Suprapubic skin (tissue), 4 donors: ENCODE measurements at regions not wholly inside any gene's neighbourhood (a gene's known extent, or its start where the extent isn't known, plus 50 kb on each side); places are given as distances from the start of the nearest gene placed in this dataset.

ENCODE experiments used
- DNase-seq, 2 donors: peaks; one replicate each; pipeline ENCODE4 v3.0.0-alpha.2; 2019; ENCODE audit warnings: low spot score in 2 of 2
- H3K27ac ChIP-seq: fragments of 200-600 bp; sonication (generic); one replicate; pipeline ENCODE4 v1.5.1; 2019
- H3K27me3 ChIP-seq: fragments of 200-600 bp; sonication (generic); one replicate; pipeline ENCODE4 v1.5.1; 2019
- H3K36me3 ChIP-seq: fragments of 200-600 bp; sonication (generic); one replicate; pipeline ENCODE4 v1.5.1; 2019
- H3K4me1 ChIP-seq: fragments of 200-600 bp; sonication (generic); one replicate; pipeline ENCODE4 v1.5.1; 2019
- H3K4me3 ChIP-seq: fragments of 200-600 bp; sonication (generic); one replicate; pipeline ENCODE4 v1.5.1; 2019; ENCODE audit warnings: mild to moderate bottlenecking
- H3K9me3 ChIP-seq: fragments of 200-600 bp; sonication (generic); one replicate; pipeline ENCODE4 v1.5.1; 2019
- EP300 ChIP-seq: sonication (generic); formaldehyde crosslinking; IDR thresholded peaks from one replicate; pipeline ENCODE4 v1.6.1; 2017; ENCODE audit warnings: antibody characterized with exemption
- POLR2A ChIP-seq, 2 donors: fragments of 450-650 bp; IDR thresholded peaks; one replicate each; pipeline ENCODE4 v1.6.1; 2017; ENCODE audit warnings: antibody characterized with exemption in 2 of 2, mild to moderate bottlenecking in 2 of 2, moderate library complexity in 2 of 2
- POLR2AphosphoS5 ChIP-seq, 3 donors: sonication (generic); formaldehyde crosslinking; IDR thresholded peaks; one replicate each; pipeline ENCODE4 v1.6.1; 2017; ENCODE audit warnings: antibody characterized with exemption in 3 of 3
- WGBS: methylation state at CpG from one replicate; pipeline ENCODE4 v1.1.5; 2018; 5-methylcytosine and 5-hydroxymethylcytosine counted together
- TF ChIP-seq, protein P1 (sequence below), 2 donors: fragments of 200-600 bp in 1 of 2; fragments of 450-650 bp in 1 of 2; sonication (generic) in 1 of 2; IDR thresholded peaks; one replicate each; pipeline ENCODE4 v1.5.1; 2016 to 2019; ENCODE audit warnings: antibody characterized with exemption in 2 of 2, mild to moderate bottlenecking in 1 of 2, moderate library complexity in 1 of 2

DNA sequence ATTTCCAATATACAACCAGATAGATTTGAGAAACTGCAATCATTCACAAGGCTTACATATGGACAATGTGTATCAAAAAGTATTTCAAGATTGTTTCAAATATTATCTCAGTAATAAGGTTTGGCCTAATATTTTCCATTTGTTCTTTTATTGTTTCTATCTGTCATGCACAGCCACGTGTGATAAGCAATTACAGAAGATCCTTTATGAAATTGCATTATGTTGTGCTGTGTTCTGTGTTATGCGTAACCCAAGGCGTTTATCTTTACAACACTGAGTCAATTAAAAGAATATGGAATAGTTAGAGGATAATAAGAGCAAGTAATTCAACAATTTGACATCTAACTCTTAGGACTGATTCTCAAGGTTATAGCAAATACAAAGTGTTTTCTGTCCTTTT, 1009.3 kb upstream of the PRMT6 start:
- TF ChIP-seq POLR2A (IDR thresholded peaks at IDR 0.05): no peak
- TF ChIP-seq POLR2AphosphoS5 (IDR thresholded peaks at IDR 0.05): no peak
- TF ChIP-seq EP300: no peak
- TF ChIP-seq, protein P1, sequence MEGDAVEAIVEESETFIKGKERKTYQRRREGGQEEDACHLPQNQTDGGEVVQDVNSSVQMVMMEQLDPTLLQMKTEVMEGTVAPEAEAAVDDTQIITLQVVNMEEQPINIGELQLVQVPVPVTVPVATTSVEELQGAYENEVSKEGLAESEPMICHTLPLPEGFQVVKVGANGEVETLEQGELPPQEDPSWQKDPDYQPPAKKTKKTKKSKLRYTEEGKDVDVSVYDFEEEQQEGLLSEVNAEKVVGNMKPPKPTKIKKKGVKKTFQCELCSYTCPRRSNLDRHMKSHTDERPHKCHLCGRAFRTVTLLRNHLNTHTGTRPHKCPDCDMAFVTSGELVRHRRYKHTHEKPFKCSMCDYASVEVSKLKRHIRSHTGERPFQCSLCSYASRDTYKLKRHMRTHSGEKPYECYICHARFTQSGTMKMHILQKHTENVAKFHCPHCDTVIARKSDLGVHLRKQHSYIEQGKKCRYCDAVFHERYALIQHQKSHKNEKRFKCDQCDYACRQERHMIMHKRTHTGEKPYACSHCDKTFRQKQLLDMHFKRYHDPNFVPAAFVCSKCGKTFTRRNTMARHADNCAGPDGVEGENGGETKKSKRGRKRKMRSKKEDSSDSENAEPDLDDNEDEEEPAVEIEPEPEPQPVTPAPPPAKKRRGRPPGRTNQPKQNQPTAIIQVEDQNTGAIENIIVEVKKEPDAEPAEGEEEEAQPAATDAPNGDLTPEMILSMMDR (IDR thresholded peaks at IDR 0.05): no peak
- Histone ChIP-seq H3K36me3 (no peaks in the 10 kb centered on the region), H3K27me3 (no peaks in the 10 kb centered on the region), H3K4me1 (no peaks in the 10 kb centered on the region), H3K27ac (no peak overlapping the region), H3K9me3 (no peaks in the 10 kb centered on the region), H3K4me3 (no peak overlapping the region)
- DNase-seq: no peak
- WGBS: 54% methylated on average over 3 of the region's 3 CpGs

DNA sequence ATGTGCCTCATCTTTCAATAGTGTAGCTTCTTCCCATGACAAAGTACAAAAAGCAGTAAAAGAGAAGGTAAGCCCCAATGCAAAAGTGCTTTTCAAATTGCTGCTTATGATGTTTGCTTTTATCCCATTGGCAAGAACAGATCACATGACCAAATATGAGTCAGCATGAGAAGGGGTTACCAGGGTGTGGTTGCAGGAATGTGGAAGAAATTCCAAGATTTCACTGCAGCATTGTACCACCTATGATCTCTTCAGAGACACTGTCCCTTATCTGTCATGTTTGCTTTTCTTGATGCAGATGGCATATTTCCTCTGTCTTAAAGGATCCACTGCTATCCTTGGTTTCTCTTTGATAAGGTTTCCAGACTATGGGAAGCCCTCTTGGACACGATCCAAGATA, 1006.9 kb upstream of the PRMT6 start:
- no peaks in the 10 kb centered on the region for H3K36me3 ChIP-seq
- no peak for DNase-seq
- no peak overlapping the region for H3K27ac ChIP-seq
- H3K4me1 ChIP-seq: no peaks in the 10 kb centered on the region
- TF ChIP-seq POLR2A (IDR thresholded peaks at IDR 0.05) (no peak), POLR2AphosphoS5 (IDR thresholded peaks at IDR 0.05) (no peak), EP300 (no peak)
- TF ChIP-seq, protein P1 (IDR thresholded peaks at IDR 0.05): no peak
- H3K4me3 ChIP-seq: no peak overlapping the region
- 8% methylated on average over 1 of the region's 1 CpG for WGBS
- no peaks in the 10 kb centered on the region for H3K27me3 ChIP-seq
- no peaks in the 10 kb centered on the region for H3K9me3 ChIP-seq

DNA sequence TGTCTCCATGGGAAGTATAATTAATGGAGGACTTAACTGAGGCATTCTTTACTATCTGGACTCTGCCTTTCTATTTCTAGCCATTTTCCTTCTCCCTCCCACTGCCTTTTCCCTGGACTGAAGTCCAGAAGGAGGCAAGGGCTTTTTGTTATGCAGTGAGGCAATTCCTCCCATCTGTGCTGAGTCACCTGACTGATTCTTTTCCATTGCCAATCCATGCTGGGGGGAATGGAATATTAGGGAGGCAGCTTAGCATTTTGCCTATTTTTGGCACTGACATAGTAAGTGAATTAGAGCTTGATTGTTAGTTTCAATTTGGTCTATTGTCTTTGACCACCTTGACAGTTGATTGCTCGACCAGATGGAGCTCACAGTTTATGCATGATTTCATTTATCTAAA, 1000.6 kb upstream of the PRMT6 start:
- TF ChIP-seq POLR2AphosphoS5 (IDR thresholded peaks at IDR 0.05) (no peak), POLR2A (IDR thresholded peaks at IDR 0.05) (no peak), EP300 (no peak)
- TF ChIP-seq, protein P1 (IDR thresholded peaks at IDR 0.05): no peak
- Histone ChIP-seq H3K36me3 (no peaks in the 10 kb centered on the region), H3K27me3 (no peaks in the 10 kb centered on the region), H3K4me3 (no peak overlapping the region), H3K27ac (no peak overlapping the region), H3K9me3 (no peaks in the 10 kb centered on the region), H3K4me1 (no peaks in the 10 kb centered on the region)
- no peak for DNase-seq
- WGBS: 62% methylated on average over 1 of the region's 1 CpG

DNA sequence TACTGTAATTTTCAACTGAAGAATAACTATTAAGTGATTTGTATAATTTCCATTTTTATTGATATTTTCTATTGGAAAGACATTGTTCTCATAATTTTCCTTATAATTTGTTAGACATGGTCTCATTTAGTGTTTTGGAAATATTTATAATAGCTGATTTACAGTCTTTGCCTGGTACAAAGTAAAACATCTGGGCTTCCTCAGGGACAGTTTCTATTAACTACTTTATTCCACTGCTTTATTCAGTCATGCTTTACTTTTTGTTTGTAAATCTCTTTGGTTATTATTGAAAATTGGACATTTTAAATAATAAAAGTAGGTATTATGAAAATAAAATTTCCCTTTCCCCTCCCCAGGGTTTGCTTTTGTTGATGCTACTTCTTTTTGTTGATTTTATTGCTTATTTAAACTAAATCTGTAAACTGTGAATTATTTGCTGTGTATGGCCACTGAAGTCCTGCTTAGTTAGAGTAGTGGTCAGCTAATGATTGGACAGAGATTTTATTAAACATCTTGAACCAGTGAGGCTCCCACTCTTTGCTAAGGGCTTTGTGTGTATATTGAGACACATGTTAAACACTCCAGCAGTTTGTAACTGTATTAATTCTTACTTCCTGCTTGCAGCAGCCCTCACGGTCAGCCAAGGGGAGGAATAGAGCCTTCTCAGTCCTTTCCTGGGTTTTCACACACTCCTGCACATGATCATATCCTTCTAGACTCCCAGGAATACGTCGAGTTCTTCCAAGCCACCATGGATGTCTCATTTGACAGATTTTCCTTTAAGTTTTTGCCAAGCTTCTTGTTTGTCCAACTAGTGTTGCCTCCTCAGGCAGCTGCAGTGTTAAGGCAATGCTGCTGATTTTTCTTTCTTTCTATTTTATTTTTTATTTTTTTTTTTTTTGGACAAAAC, 994.6 kb upstream of the PRMT6 start:
- TF ChIP-seq, protein P1 (IDR thresholded peaks at IDR 0.05): no peak
- TF ChIP-seq EP300 (no peak), POLR2A (IDR thresholded peaks at IDR 0.05) (no peak), POLR2AphosphoS5 (IDR thresholded peaks at IDR 0.05) (no peak)
- DNase-seq: no peak
- WGBS: 43% methylated on average over 3 of the region's 3 CpGs

DNA sequence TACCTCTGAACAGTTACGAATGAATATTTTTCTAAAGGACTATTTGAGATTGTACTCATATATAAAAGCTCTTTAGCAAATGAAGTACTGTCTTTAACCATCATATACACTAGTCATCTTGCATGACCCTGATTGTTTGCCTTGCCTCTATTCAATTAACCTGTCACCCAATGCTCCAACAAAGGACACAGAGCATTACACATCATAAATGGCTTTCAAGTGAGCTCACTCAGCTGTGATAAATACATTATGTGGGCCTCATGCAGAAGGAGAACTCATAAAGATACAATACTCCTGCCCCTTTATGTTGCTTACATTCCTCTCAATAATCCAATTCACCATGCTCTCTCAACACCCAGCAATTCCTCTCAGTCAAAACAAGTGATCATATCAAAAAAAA, 993.0 kb upstream of the PRMT6 start:
- TF ChIP-seq EP300 (no peak), POLR2AphosphoS5 (IDR thresholded peaks at IDR 0.05) (no peak)
- 96% methylated on average over 1 of the region's 1 CpG for WGBS
- Histone ChIP-seq H3K27ac (no peak overlapping the region), H3K36me3 (no peaks in the 10 kb centered on the region), H3K4me1 (no peaks in the 10 kb centered on the region), H3K4me3 (no peak overlapping the region), H3K9me3 (peaks cover 5% of the 10 kb centered on the region), H3K27me3 (no peaks in the 10 kb centered on the region)
- no peak for DNase-seq

More for the DNA sequence above, 994.6 kb upstream of the PRMT6 start:
- Histone ChIP-seq H3K27me3 (no peaks in the 10 kb centered on the region), H3K4me1 (no peaks in the 10 kb centered on the region), H3K9me3 (peaks cover 5% of the 10 kb centered on the region), H3K27ac (no peak overlapping the region), H3K4me3 (no peak overlapping the region), H3K36me3 (no peaks in the 10 kb centered on the region)
